Osteoblast (primary cell): ENCODE measurements at regions not wholly inside any gene's neighbourhood (a gene's known extent, or its start where the extent isn't known, plus 50 kb on each side); places are given as distances from the start of the nearest gene placed in this dataset.

Source experiments
- DNase-seq: peaks from one replicate; pipeline ENCODE4 v3.0.0; 2011; ENCODE audit warnings: low spot score, mixed read lengths; ENCODE audit not compliant: insufficient read length; ENCODE audit errors: missing footprints
- H2AFZ ChIP-seq: 2 replicates; pipeline ENCODE4 v1.6.0; 2011; ENCODE audit warnings: mild to moderate bottlenecking, low read length
- H3K27ac ChIP-seq: 2 replicates; pipeline ENCODE4 v1.5.1; 2011; ENCODE audit warnings: mild to moderate bottlenecking, low read depth, low read length, moderate library complexity
- H3K27me3 ChIP-seq: 2 replicates; pipeline ENCODE4 v1.6.0; 2012; ENCODE audit warnings: mild to moderate bottlenecking, control low read depth, inconsistent platforms, low read length, moderate library complexity; ENCODE audit not compliant: insufficient read depth
- H3K36me3 ChIP-seq: 2 replicates; pipeline ENCODE4 v1.5.1; 2011; ENCODE audit warnings: mild to moderate bottlenecking, low read length, control low read depth, moderate library complexity; ENCODE audit not compliant: insufficient read depth
- H3K4me1 ChIP-seq: 2 replicates; pipeline ENCODE4 v1.5.1; 2011; ENCODE audit warnings: mild to moderate bottlenecking, low read length, control low read depth, moderate library complexity; ENCODE audit not compliant: insufficient read depth
- H3K4me2 ChIP-seq: 2 replicates; pipeline ENCODE4 v1.6.0; 2011; ENCODE audit warnings: mild to moderate bottlenecking, low read length; ENCODE audit not compliant: insufficient read depth
- H3K4me3 ChIP-seq: fragments of 200-600 bp; sonication (generic); 3 replicates; pipeline ENCODE4 v1.5.1; 2012; ENCODE audit warnings: mild to moderate bottlenecking, low read length, inconsistent platforms; ENCODE audit not compliant: insufficient read depth
- H3K79me2 ChIP-seq: 2 replicates; pipeline ENCODE4 v1.6.0; 2012; ENCODE audit warnings: mild to moderate bottlenecking, low read length, control low read depth, inconsistent platforms; ENCODE audit not compliant: insufficient read depth
- H3K9me3 ChIP-seq: 2 replicates; pipeline ENCODE4 v1.5.1; 2011; ENCODE audit warnings: low read depth, low read length, control low read depth
- H4K20me1 ChIP-seq: 2 replicates; pipeline ENCODE4 v1.6.0; 2012; ENCODE audit warnings: mild to moderate bottlenecking, low read length, control low read depth; ENCODE audit not compliant: insufficient read depth
- TF ChIP-seq, protein P1 (sequence below): IDR thresholded peaks from 2 replicates; pipeline ENCODE4 v1.5.1; 2011; ENCODE audit warnings: mild to moderate bottlenecking, low read depth, low read length, moderate library complexity; ENCODE audit errors: extremely low read depth

DNA sequence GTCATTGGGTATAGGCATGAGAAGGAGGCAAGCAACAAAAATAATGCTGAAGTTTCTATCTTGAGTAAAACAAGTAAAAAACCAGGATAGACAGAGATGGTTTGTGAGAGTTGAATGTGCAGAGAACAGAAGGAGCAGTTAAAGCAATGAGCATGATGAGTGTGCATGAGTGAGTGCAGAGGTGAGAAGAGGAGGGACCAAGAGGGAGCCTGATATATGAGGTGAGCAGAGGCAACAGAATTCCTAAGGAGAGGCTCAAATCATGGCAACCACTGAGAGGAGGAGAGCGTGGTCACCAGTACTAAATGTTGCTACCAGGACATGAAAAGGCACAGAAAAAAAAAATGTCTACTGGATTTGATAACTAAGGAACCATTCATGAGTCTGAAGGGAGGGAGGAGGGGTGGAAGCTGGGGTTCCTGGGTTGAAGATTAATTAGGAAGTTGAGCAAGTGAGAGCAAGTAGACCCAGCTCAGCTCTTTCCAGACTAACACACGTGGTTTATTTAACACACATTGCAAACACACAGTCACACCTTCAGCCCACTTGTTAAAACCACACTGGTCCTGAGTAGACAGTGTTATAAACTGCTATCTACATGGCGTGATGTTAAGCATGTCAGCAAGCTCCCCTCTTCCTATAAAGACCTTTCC, 69.0 kb upstream of the IQCM start:
- H3K79me2 ChIP-seq: no peaks in the 10 kb centered on the region
- no peak for DNase-seq
- no peak overlapping the region for H2AFZ ChIP-seq
- H3K9me3 ChIP-seq: no peaks in the 10 kb centered on the region
- no peaks in the 10 kb centered on the region for H3K36me3 ChIP-seq
- H3K4me3 ChIP-seq: no peak overlapping the region
- peaks cover 16% of the 10 kb centered on the region for H3K4me1 ChIP-seq
- TF ChIP-seq, protein P1, sequence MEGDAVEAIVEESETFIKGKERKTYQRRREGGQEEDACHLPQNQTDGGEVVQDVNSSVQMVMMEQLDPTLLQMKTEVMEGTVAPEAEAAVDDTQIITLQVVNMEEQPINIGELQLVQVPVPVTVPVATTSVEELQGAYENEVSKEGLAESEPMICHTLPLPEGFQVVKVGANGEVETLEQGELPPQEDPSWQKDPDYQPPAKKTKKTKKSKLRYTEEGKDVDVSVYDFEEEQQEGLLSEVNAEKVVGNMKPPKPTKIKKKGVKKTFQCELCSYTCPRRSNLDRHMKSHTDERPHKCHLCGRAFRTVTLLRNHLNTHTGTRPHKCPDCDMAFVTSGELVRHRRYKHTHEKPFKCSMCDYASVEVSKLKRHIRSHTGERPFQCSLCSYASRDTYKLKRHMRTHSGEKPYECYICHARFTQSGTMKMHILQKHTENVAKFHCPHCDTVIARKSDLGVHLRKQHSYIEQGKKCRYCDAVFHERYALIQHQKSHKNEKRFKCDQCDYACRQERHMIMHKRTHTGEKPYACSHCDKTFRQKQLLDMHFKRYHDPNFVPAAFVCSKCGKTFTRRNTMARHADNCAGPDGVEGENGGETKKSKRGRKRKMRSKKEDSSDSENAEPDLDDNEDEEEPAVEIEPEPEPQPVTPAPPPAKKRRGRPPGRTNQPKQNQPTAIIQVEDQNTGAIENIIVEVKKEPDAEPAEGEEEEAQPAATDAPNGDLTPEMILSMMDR: no peak
- H3K27me3 ChIP-seq: no peaks in the 10 kb centered on the region
- no peak overlapping the region for H3K4me2 ChIP-seq
- H4K20me1 ChIP-seq: no peaks in the 10 kb centered on the region
- H3K27ac ChIP-seq: no peak overlapping the region

DNA sequence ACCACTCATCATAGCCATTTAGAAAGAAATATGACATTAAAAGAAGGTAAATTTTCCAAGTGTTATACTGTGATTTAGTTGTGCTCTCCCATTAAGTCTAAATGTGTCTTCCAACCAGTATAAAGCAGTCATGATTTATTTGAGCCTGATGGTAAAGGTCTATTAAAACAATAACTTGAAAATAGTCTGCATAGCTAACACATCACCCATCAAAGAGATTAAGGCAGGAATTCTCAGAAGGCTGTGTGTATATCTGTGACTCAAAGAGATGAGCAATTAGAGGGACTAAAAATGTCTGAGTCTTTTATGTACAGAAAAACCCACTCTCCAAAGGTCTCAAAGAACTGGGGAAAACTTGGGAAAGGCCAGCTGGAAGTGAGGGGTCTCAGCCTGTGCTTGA, 70.3 kb upstream of the IQCM start:
- Histone ChIP-seq H3K4me3 (no peak overlapping the region), H2AFZ (no peak overlapping the region), H3K27ac (no peak overlapping the region), H3K4me1 (peaks cover 16% of the 10 kb centered on the region), H3K79me2 (no peaks in the 10 kb centered on the region), H3K4me2 (peak overlapping the region; percentile 46), H3K9me3 (no peaks in the 10 kb centered on the region), H3K27me3 (no peaks in the 10 kb centered on the region), H3K36me3 (no peaks in the 10 kb centered on the region), H4K20me1 (no peaks in the 10 kb centered on the region)
- TF ChIP-seq, protein P1: no peak
- peak; percentile 65 for DNase-seq

DNA sequence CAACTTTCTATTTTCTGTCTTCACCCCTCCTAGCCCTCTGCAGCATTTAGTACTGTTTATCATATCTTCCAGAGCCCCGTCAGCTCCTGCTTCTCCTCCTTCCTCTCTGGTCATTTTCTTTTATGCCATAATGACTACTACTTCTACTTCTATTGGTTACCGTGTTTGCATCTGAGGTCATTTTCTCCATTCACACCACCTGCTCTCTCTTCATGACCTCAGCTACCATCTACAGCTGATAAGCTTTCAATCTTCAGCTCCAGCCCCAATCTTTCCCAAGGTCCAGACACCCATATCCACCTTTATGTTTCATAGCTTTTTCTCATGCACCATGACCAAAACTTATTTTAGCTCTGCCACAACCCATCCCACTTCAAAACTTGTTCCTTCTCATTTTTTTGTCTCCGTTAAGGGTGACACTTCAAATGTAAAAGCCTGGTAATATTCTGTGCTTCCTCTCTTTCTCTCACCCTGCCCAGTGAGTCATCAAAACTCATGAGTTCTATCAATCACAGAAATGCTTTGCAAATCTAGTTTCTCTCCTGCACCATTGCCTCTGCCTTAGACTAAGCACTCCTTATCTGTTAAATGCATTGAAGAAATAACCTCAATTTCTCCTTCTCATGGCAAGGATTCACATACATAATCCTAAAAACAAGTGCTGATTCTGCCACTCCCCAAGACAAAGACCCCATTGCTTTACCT, 71.3 kb upstream of the IQCM start:
- Histone ChIP-seq H3K4me1 (peaks cover 16% of the 10 kb centered on the region), H3K4me2 (no peak overlapping the region), H3K4me3 (no peak overlapping the region), H3K9me3 (no peaks in the 10 kb centered on the region), H4K20me1 (no peaks in the 10 kb centered on the region), H3K27me3 (no peaks in the 10 kb centered on the region), H3K27ac (no peak overlapping the region), H2AFZ (no peak overlapping the region), H3K36me3 (no peaks in the 10 kb centered on the region), H3K79me2 (no peaks in the 10 kb centered on the region)
- DNase-seq: peak; percentile 37
- TF ChIP-seq, protein P1: no peak

DNA sequence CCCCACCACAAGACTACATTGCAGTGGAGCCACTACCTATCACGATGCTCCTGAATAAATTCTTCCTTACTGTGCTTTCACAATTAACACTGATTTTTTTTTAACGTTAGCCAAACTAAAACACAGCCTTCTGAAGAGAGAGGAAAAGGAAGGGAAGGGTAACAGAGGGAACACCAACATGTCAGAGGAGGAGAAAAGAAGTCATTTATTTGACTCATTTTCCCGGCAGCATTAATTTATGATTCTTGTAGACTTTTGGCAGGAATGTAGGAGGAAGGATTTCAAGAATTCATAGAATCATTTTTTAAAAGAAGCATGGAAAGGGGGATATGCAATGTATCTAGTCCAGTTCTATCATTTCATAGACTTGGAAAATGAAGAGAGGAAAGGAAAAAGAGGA, 74.3 kb upstream of the IQCM start:
- Histone ChIP-seq H4K20me1 (no peaks in the 10 kb centered on the region), H3K4me2 (no peak overlapping the region), H3K36me3 (no peaks in the 10 kb centered on the region), H3K4me1 (peaks cover 16% of the 10 kb centered on the region), H3K9me3 (no peaks in the 10 kb centered on the region), H3K4me3 (no peak overlapping the region), H2AFZ (no peak overlapping the region), H3K27ac (no peak overlapping the region), H3K79me2 (no peaks in the 10 kb centered on the region), H3K27me3 (no peaks in the 10 kb centered on the region)
- no peak for DNase-seq
- TF ChIP-seq, protein P1: no peak
